GM23248 (cell line): ENCODE measurements at regions not wholly inside any gene's neighbourhood (a gene's known extent, or its start where the extent isn't known, plus 50 kb on each side); places are given as distances from the start of the nearest gene placed in this dataset.

Experiments
- DNase-seq: peaks from one replicate; pipeline ENCODE4 v3.0.0-alpha.2; 2015
- H2AFZ ChIP-seq: fragments of 200-600 bp; sonication (generic); 2 replicates; pipeline ENCODE4 v1.6.1; 2016; ENCODE audit warnings: antibody characterized with exemption
- H3F3A ChIP-seq: fragments of 200-600 bp; sonication (generic); 2 replicates; pipeline ENCODE4 v1.6.1; 2016; ENCODE audit warnings: mild to moderate bottlenecking, antibody characterized with exemption, mixed run types; ENCODE audit not compliant: insufficient read depth
- H3K27ac ChIP-seq: fragments of 200-600 bp; sonication (generic); 2 replicates; pipeline ENCODE4 v1.5.1; 2016; ENCODE audit warnings: mild to moderate bottlenecking
- H3K27me3 ChIP-seq: fragments of 200-600 bp; sonication (generic); replicated peaks from 2 replicates; pipeline ENCODE4 v1.6.1; 2016; ENCODE audit warnings: mild to moderate bottlenecking; ENCODE audit not compliant: insufficient read depth
- H3K36me3 ChIP-seq: fragments of 200-600 bp; sonication (generic); 2 replicates; pipeline ENCODE4 v1.6.1; 2016; ENCODE audit warnings: low read depth, mild to moderate bottlenecking
- H3K4me1 ChIP-seq: fragments of 200-600 bp; sonication (generic); 2 replicates; pipeline ENCODE4 v1.6.1; 2016; ENCODE audit warnings: mild to moderate bottlenecking; ENCODE audit not compliant: insufficient read depth
- H3K4me2 ChIP-seq: fragments of 200-600 bp; sonication (generic); one replicate; pipeline ENCODE4 v1.6.1; 2016; ENCODE audit warnings: mild to moderate bottlenecking; ENCODE audit not compliant: unreplicated experiment
- H3K4me3 ChIP-seq: fragments of 200-600 bp; sonication (generic); 2 replicates; pipeline ENCODE4 v1.5.1; 2016; ENCODE audit warnings: mild to moderate bottlenecking
- H3K79me2 ChIP-seq: fragments of 200-600 bp; sonication (generic); 2 replicates; pipeline ENCODE4 v1.6.1; 2016; ENCODE audit warnings: mild to moderate bottlenecking; ENCODE audit not compliant: insufficient read depth
- H3K9ac ChIP-seq: fragments of 200-600 bp; sonication (generic); 2 replicates; pipeline ENCODE4 v1.6.1; 2016; ENCODE audit warnings: mild to moderate bottlenecking
- H3K9me2 ChIP-seq: fragments of 200-600 bp; sonication (generic); 2 replicates; pipeline ENCODE4 v1.6.1; 2016; ENCODE audit warnings: mixed run types, mild to moderate bottlenecking, moderate library complexity; ENCODE audit not compliant: insufficient read depth
- H3K9me3 ChIP-seq: fragments of 200-600 bp; sonication (generic); one replicate; pipeline ENCODE4 v1.6.1; 2017; ENCODE audit warnings: low read depth
- H4K20me1 ChIP-seq: fragments of 200-600 bp; sonication (generic); 2 replicates; pipeline ENCODE4 v1.6.0; 2016; ENCODE audit not compliant: insufficient read depth
- EZH2 ChIP-seq: fragments of 200-600 bp; sonication (generic); IDR thresholded peaks from 2 replicates; pipeline ENCODE4 v1.6.1; 2018; ENCODE audit warnings: antibody characterized with exemption, mild to moderate bottlenecking; ENCODE audit not compliant: insufficient read depth, poor library complexity, severe bottlenecking
- EZH2phosphoT487 ChIP-seq: fragments of 200-600 bp; sonication (generic); IDR thresholded peaks from 2 replicates; pipeline ENCODE4 v1.6.1; 2018; ENCODE audit warnings: antibody characterized with exemption, moderate library complexity, mild to moderate bottlenecking, low read depth; ENCODE audit not compliant: insufficient read depth
- WGBS, 2 experiments: methylation state at CpG; one replicate each; pipeline ENCODE4 v1.1.6; 2015 to 2017; ENCODE audit warnings: low lambda C conversion rate in 2 of 2, low coverage in 1 of 2; ENCODE audit errors: missing lambda C conversion rate in 2 of 2; 5-methylcytosine and 5-hydroxymethylcytosine counted together
- in situ Hi-C: fragments of 300-500 bp; cut with MboI; formaldehyde crosslinking; loops from 2 replicates; pipeline ENCODE4 v1.15.0; 2020

- Histone ChIP-seq H3K27me3 (no peaks in the 10 kb centered on the region), H4K20me1 (no peaks in the 10 kb centered on the region), H3K4me3 (no peak overlapping the region), H3K79me2 (no peaks in the 10 kb centered on the region), H3K4me2 (no peak overlapping the region), H3K9me3 (no peaks in the 10 kb centered on the region), H3K9ac (no peak overlapping the region), H3K27ac (0 out of 2 replicates have a peak overlapping the region, but pooled peaks have one; percentile 94), H3K36me3 (no peaks in the 10 kb centered on the region), H3K4me1 (peaks cover 68% of the 10 kb centered on the region), H3F3A (peaks cover 64% of the 10 kb centered on the region), H3K9me2 (no peaks in the 10 kb centered on the region), H2AFZ (no peak overlapping the region)
- WGBS, 2 experiments, result 98 to 100% methylated on average over 2 of the region's 2 CpGs
- DNase-seq, result no peak
- in situ Hi-C loops, result no loop called here
- no peak for TF ChIP-seq EZH2
- no peak for TF ChIP-seq EZH2phosphoT487
Measured at GRCh38 chr5:112686675-112687074, 51.0 kb upstream of the APC start.

- H3K9ac ChIP-seq, result no peak overlapping the region
- no peaks in the 10 kb centered on the region for H3K9me2 ChIP-seq
- no peak for DNase-seq
- H2AFZ ChIP-seq, result no peak overlapping the region
- H3K27me3 ChIP-seq, result no peaks in the 10 kb centered on the region
- H3K79me2 ChIP-seq, result no peaks in the 10 kb centered on the region
- TF ChIP-seq EZH2phosphoT487 (no peak), EZH2 (no peak)
- in situ Hi-C loops, result no loop called here
- H3K36me3 ChIP-seq, result no peaks in the 10 kb centered on the region
- H3F3A ChIP-seq, result peaks cover 58% of the 10 kb centered on the region
- H3K4me1 ChIP-seq, result peaks cover 62% of the 10 kb centered on the region
- no peak overlapping the region for H3K4me3 ChIP-seq
- no peaks in the 10 kb centered on the region for H3K9me3 ChIP-seq
- no peak overlapping the region for H3K27ac ChIP-seq
- H4K20me1 ChIP-seq, result no peaks in the 10 kb centered on the region
- no peak overlapping the region for H3K4me2 ChIP-seq
Measured at GRCh38 chr5:112687306-112687705, 50.4 kb upstream of the APC start.
